GM12874 (cell line): ENCODE measurements at regions not wholly inside any gene's neighbourhood (a gene's known extent, or its start where the extent isn't known, plus 50 kb on each side); places are given as distances from the start of the nearest gene placed in this dataset.

Experiments
- CTCF ChIP-seq: IDR thresholded peaks from 2 replicates; pipeline ENCODE4 v1.5.1; 2011; ENCODE audit warnings: low read depth, mild to moderate bottlenecking, control low read depth, low read length, moderate library complexity; ENCODE audit not compliant: insufficient read depth

DNA sequence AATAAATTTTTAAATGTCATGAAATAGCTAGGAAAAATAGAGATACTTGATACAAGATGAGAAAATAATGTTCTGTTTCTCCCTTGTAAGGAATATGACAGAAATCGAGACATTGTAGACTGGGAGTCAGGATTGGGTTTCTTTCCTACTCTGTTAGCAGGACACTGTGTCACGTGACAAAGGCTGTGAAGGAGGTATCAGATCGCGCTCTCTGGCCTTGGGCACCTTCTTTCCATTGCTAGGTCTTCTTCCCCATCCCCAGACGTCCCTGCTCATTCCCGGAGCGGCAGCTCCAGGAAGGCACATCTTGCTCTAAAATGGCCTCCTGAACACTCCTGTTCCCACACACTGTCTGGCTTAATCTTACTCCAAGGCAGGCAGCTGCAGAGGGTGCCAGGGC is 133.4 kb downstream of the TM9SF2 start:
- TF ChIP-seq CTCF, result no peak

GRCh38 chr13:99630269-99630898 is 129.1 kb downstream of the TM9SF2 start:
- TF ChIP-seq CTCF, result no peak

- TF ChIP-seq CTCF, result no peak
Measured at GRCh38 chr13:99629641-99630040, 128.4 kb downstream of the TM9SF2 start.

DNA sequence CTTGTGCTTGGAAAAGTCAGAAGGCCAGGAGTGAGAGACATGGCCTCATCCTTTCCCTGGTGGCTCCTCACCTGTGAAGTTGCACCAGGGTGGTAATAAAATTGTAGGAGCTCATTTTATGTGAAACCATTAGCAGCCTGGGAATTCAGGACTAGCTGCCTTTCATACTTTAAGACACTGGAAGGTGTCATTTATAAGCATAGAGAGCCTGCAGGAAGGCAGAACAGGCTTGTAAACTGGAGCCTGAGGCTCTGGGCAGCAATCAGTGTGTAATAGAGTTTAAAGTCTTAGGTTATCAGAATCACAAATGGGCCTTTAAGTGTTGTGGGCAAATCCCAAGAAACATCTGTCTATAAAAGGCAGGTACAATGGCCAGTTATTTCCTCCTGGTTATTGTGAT is 127.2 kb downstream of the TM9SF2 start:
- no peak for TF ChIP-seq CTCF

DNA sequence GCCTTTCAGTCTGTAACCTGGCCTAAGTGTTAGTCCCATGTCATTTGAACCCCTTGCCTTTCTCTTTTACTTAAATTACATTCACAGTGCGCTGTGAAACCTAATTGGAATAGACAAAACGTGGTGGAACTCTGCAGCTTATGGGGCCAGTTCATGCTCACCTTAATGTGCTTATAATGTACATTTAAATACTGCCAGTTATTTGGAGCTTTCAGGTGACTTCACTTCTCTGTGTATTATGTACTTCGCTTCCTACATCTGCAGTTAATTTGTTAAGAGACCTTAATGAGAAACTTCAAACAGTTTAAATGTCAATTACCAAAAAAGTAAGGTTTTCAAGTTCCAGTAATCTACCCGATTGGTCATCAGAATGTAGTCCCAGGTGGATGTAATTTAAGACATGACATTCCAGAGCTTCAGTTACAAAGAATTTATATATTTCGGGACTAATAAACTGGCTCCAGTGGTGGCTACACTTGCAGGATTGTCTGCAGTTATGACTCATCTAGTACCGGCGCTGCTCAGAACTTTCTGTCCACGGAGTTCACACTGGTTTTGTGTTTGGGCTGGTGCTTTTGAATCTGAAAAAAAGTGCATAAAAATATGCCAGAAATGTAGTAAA is 125.3 kb downstream of the TM9SF2 start:
- no peak for TF ChIP-seq CTCF

DNA sequence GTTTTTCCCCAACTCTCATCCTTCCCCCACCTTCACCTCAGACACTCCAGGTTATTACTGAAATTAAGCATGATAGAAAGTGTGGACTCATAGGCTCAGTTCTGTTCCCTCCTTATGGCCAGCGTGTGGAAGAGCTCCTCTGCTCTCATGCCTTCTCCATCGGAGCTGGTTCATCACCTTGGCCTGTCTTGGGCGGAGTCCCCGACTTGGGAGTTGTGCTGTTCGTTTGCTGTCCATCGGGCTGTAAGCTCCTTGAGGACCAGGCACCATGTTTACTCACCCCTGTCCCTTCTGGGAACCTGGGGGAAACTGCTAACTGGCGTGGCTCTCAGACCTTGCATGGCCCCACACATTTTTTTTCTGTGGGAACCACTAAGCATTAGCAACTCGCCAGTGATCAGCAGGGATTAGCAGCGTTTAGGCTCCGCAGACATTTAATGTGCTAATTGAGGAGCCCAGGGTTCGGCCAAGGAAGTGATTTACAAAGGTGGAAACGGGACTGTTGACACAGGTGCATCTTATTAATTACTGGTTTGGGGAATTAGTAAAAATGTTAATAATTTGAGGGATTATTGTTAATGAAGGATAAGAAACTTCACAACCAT is 123.8 kb downstream of the TM9SF2 start:
- TF ChIP-seq CTCF, result no peak

GRCh38 chr13:99620806-99621205 is 119.5 kb downstream of the TM9SF2 start:
- TF ChIP-seq CTCF, result no peak
